H9 (cell line): ENCODE measurements at regions not wholly inside any gene's neighbourhood (a gene's known extent, or its start where the extent isn't known, plus 50 kb on each side); places are given as distances from the start of the nearest gene placed in this dataset.

Experiments used
- DNase-seq: peaks from one replicate; pipeline ENCODE4 v3.0.0-alpha.2; 2017
- H2AFZ ChIP-seq: one replicate; pipeline ENCODE4 v1.6.1; 2013; ENCODE audit warnings: mild to moderate bottlenecking, low read length, control low read depth, moderate library complexity
- H2AK5ac ChIP-seq: 2 replicates; pipeline ENCODE4 v1.6.1; 2013; ENCODE audit warnings: low read length, control low read depth, mixed read lengths; ENCODE audit not compliant: insufficient read length
- H2BK120ac ChIP-seq: one replicate; pipeline ENCODE4 v1.6.1; 2013; ENCODE audit warnings: low read depth, mild to moderate bottlenecking, low read length, control low read depth, inconsistent platforms; ENCODE audit not compliant: poor library complexity, severe bottlenecking
- H2BK12ac ChIP-seq: 2 replicates; pipeline ENCODE4 v1.6.1; 2013; ENCODE audit warnings: low read length, control low read depth, mixed read lengths, low read depth; ENCODE audit not compliant: insufficient read length
- H2BK15ac ChIP-seq: 2 replicates; pipeline ENCODE4 v1.6.1; 2013; ENCODE audit warnings: low read depth, low read length, control low read depth
- H2BK20ac ChIP-seq: one replicate; pipeline ENCODE4 v1.6.1; 2013; ENCODE audit warnings: low read depth, mild to moderate bottlenecking, low read length, control low read depth, inconsistent platforms; ENCODE audit not compliant: poor library complexity, severe bottlenecking
- H2BK5ac ChIP-seq: 2 replicates; pipeline ENCODE4 v1.6.1; 2013; ENCODE audit warnings: low read length, control low read depth, mixed read lengths; ENCODE audit not compliant: insufficient read length
- H3K14ac ChIP-seq: 2 replicates; pipeline ENCODE4 v1.6.1; 2013; ENCODE audit warnings: low read length, control low read depth; ENCODE audit not compliant: insufficient read depth
- H3K18ac ChIP-seq: 2 replicates; pipeline ENCODE4 v1.6.1; 2013; ENCODE audit warnings: low read depth, mild to moderate bottlenecking, mixed read lengths, low read length, control low read depth; ENCODE audit not compliant: insufficient read length
- H3K23ac ChIP-seq: 2 replicates; pipeline ENCODE4 v1.6.1; 2013; ENCODE audit warnings: low read length, control low read depth, mixed read lengths, low read depth; ENCODE audit not compliant: insufficient read length
- H3K23me2 ChIP-seq: 2 replicates; pipeline ENCODE4 v1.6.1; 2013; ENCODE audit warnings: low read depth, mild to moderate bottlenecking, mixed read lengths, low read length, control low read depth; ENCODE audit not compliant: insufficient read length, poor library complexity, severe bottlenecking
- H3K27ac ChIP-seq: 2 replicates; pipeline ENCODE4 v1.5.1; 2013; ENCODE audit warnings: low read length, control low read depth, mixed read lengths, low read depth; ENCODE audit not compliant: insufficient read length
- H3K27me3 ChIP-seq: 2 replicates; pipeline ENCODE4 v1.6.1; 2013; ENCODE audit warnings: low read length, control low read depth, inconsistent platforms; ENCODE audit not compliant: insufficient read depth
- H3K4ac ChIP-seq: 2 replicates; pipeline ENCODE4 v1.6.1; 2013; ENCODE audit warnings: low read depth, mild to moderate bottlenecking, control low read depth, inconsistent platforms, low read length, moderate library complexity
- H3K4me1 ChIP-seq: 2 replicates; pipeline ENCODE4 v1.6.1; 2013; ENCODE audit warnings: low read length, control low read depth, inconsistent platforms; ENCODE audit not compliant: insufficient read depth
- H3K4me2 ChIP-seq: 2 replicates; pipeline ENCODE4 v1.6.1; 2013; ENCODE audit warnings: low read length, control low read depth, mixed read lengths; ENCODE audit not compliant: insufficient read length, insufficient read depth
- H3K56ac ChIP-seq: 2 replicates; pipeline ENCODE4 v1.6.1; 2013; ENCODE audit warnings: low read depth, mild to moderate bottlenecking, mixed read lengths, low read length, control low read depth; ENCODE audit not compliant: insufficient read length
- H3K79me1 ChIP-seq: 2 replicates; pipeline ENCODE4 v1.6.1; 2013; ENCODE audit warnings: low read depth, mild to moderate bottlenecking, moderate library complexity, low read length, control low read depth, inconsistent platforms; ENCODE audit not compliant: insufficient read depth, poor library complexity, severe bottlenecking
- H3K79me2 ChIP-seq: 2 replicates; pipeline ENCODE4 v1.6.1; 2013; ENCODE audit warnings: low read length, control low read depth, inconsistent platforms; ENCODE audit not compliant: insufficient read depth
- H3K9ac ChIP-seq: 2 replicates; pipeline ENCODE4 v1.6.1; 2013; ENCODE audit warnings: low read length, control low read depth, mixed read lengths; ENCODE audit not compliant: insufficient read length; ENCODE audit errors: extremely low read depth
- H3K9me3 ChIP-seq: one replicate; pipeline ENCODE4 v1.6.1; 2013; ENCODE audit warnings: low read depth, low read length, inconsistent platforms; ENCODE audit not compliant: control insufficient read depth
- H3T11ph ChIP-seq: one replicate; pipeline ENCODE4 v1.6.1; 2013; ENCODE audit warnings: mild to moderate bottlenecking, low read length, control low read depth, inconsistent platforms
- H4K20me1 ChIP-seq: one replicate; pipeline ENCODE4 v1.6.1; 2013; ENCODE audit not compliant: control insufficient read depth, insufficient read length, insufficient read depth
- H4K5ac ChIP-seq: 2 replicates; pipeline ENCODE4 v1.6.1; 2013; ENCODE audit warnings: low read depth, mild to moderate bottlenecking, mixed read lengths, low read length, control low read depth; ENCODE audit not compliant: insufficient read length
- H4K8ac ChIP-seq: replicated peaks from 2 replicates; pipeline ENCODE4 v1.6.1; 2013; ENCODE audit warnings: low read length, control low read depth, mixed read lengths, low read depth; ENCODE audit not compliant: insufficient read length
- H4K91ac ChIP-seq: 2 replicates; pipeline ENCODE4 v1.6.1; 2013; ENCODE audit warnings: low read depth, mild to moderate bottlenecking, moderate library complexity, mixed read lengths, low read length, control low read depth; ENCODE audit not compliant: insufficient read length
- H3K27ac Mint-ChIP-seq, 3 experiments: 2 replicates in 2 of 3; 3 replicates in 1 of 3; pipeline ENCODE4 v1.8.0; 2020 to 2021; ENCODE audit warnings: mixed read lengths in 3 of 3, mild to moderate bottlenecking in 1 of 3, moderate library complexity in 1 of 3
- H3K27me3 Mint-ChIP-seq: 2 replicates; pipeline ENCODE4 v1.8.0; 2021; ENCODE audit warnings: low read depth, mild to moderate bottlenecking, moderate library complexity, mixed read lengths
- H3K36me3 Mint-ChIP-seq, 3 experiments: 2 replicates in 2 of 3; 3 replicates in 1 of 3; pipeline ENCODE4 v1.8.0; 2020 to 2021; ENCODE audit warnings: low read depth in 3 of 3, mixed read lengths in 3 of 3; ENCODE audit not compliant: insufficient read depth in 1 of 3
- H3K4me1 Mint-ChIP-seq, 2 experiments: 2 replicates each; pipeline ENCODE4 v1.8.0; 2020; ENCODE audit warnings: mixed read lengths in 2 of 2
- H3K4me3 Mint-ChIP-seq, 2 experiments: 2 replicates in 1 of 2; 3 replicates in 1 of 2; pipeline ENCODE4 v1.8.0; 2020 to 2021; ENCODE audit warnings: mild to moderate bottlenecking in 2 of 2, mixed read lengths in 2 of 2, moderate library complexity in 1 of 2
- H3K9me3 Mint-ChIP-seq, 2 experiments: 2 replicates in 1 of 2; 3 replicates in 1 of 2; pipeline ENCODE4 v1.8.0; 2020; ENCODE audit warnings: mild to moderate bottlenecking in 2 of 2, mixed read lengths in 2 of 2, moderate library complexity in 1 of 2
- CTCF ChIP-seq: fragments of 200-600 bp; sonication (generic); conservative IDR thresholded peaks from 3 replicates; pipeline ENCODE4 v1.8.0; 2021; ENCODE audit warnings: antibody characterized with exemption, mild to moderate bottlenecking
- WGBS: extraction: QIAGEN DNeasy Blood & Tissue Kit; methylation state at CpG from one replicate; pipeline ENCODE4 v1.1.7; 2013; ENCODE audit warnings: missing lambda C conversion rate, low lambda C conversion rate, mixed read lengths; ENCODE audit not compliant: insufficient read length; ENCODE audit errors: extremely low coverage; 5-methylcytosine and 5-hydroxymethylcytosine counted together

GRCh38 chr12:19643635-19644034 lies 204.3 kb downstream of the AEBP2 start:
- H3K9me3 ChIP-seq, result no peaks in the 10 kb centered on the region
- H3T11ph ChIP-seq, result no peak overlapping the region
- no peak overlapping the region for H3K4ac ChIP-seq
- no peak overlapping the region for H2AK5ac ChIP-seq
- no peak overlapping the region for H2BK5ac ChIP-seq
- H2BK20ac ChIP-seq, result no peak overlapping the region
- H3K23me2 ChIP-seq, result no peaks in the 10 kb centered on the region
- no peak overlapping the region for H4K5ac ChIP-seq
- H3K4me2 ChIP-seq, result no peak overlapping the region
- Mint-ChIP-seq H3K9me3 (peaks cover 12 to 18% of the 10 kb centered on the region in 2 experiments), H3K27me3 (no peaks in the 10 kb centered on the region), H3K4me1 (peaks cover 21 to 22% of the 10 kb centered on the region in 2 experiments), H3K4me3 (peak overlapping the region in 1 of 2 experiments; percentile 30; a peak in 1 of 5 replicates), H3K36me3 (peaks cover 13 to 20% (median 15%) of the 10 kb centered on the region in 3 experiments), H3K27ac (peak overlapping the region in 2 of 3 experiments; percentile 29 to 78; a peak in 5 of 7 replicates)
- no peak overlapping the region for H4K8ac ChIP-seq
- WGBS, result no CpG with 5 or more reads among the region's 5 CpGs
- no peaks in the 10 kb centered on the region for H3K79me1 ChIP-seq
- no peak overlapping the region for H2BK12ac ChIP-seq
- peak; percentile 73 for TF ChIP-seq CTCF
- DNase-seq, result peak; percentile 73
- no peak overlapping the region for H2AFZ ChIP-seq
- H3K4me1 ChIP-seq, result 0 out of 2 replicates have a peak, but pooled peaks cover 2% of the 10 kb centered on the region
- H3K56ac ChIP-seq, result no peak overlapping the region
- no peaks in the 10 kb centered on the region for H3K27me3 ChIP-seq
- no peaks in the 10 kb centered on the region for H4K20me1 ChIP-seq
- no peak overlapping the region for H3K14ac ChIP-seq
- no peak overlapping the region for H2BK120ac ChIP-seq
- no peak overlapping the region for H3K27ac ChIP-seq
- no peak overlapping the region for H3K9ac ChIP-seq
- no peak overlapping the region for H3K18ac ChIP-seq
- no peaks in the 10 kb centered on the region for H3K79me2 ChIP-seq
- H4K91ac ChIP-seq, result no peak overlapping the region
- H3K23ac ChIP-seq, result no peak overlapping the region
- no peak overlapping the region for H2BK15ac ChIP-seq
